H1 (cell line): ENCODE measurements at regions not wholly inside any gene's neighbourhood (a gene's known extent, or its start where the extent isn't known, plus 50 kb on each side); places are given as distances from the start of the nearest gene placed in this dataset.
A peak's percentile ranks its signal among the peaks of the same experiment; 100 is the strongest.

Source experiments
- CTCF ChIA-PET: fragments of 300-600 bp; sonication (Branson Sonifier 250); formaldehyde crosslinking; loops from one replicate; lab custom pipeline; 2021; ENCODE audit not compliant: partially characterized antibody; lab: Charles Lee
- POLR2A ChIA-PET: fragments of 300-600 bp; sonication (Branson Sonifier 250); formaldehyde crosslinking; loops from one replicate; lab custom pipeline; 2021; ENCODE audit warnings: inconsistent platforms; ENCODE audit not compliant: partially characterized antibody; lab: Charles Lee
- DNase-seq, 2 experiments: peaks; one replicate each; pipeline versions ENCODE4 v3.0.0 to v3.0.0-alpha.2; 2010 to 2022; ENCODE audit warnings: low spot score in 2 of 2, low read depth in 1 of 2, mixed read lengths in 1 of 2
- FAIRE-seq: peaks from 2 replicates; lab custom pipeline; 2011; peaks lifted over from hg19 to GRCh38; lab: Jason Lieb, UNC
- H2AFZ ChIP-seq: 2 replicates; pipeline ENCODE4 v1.8.1; 2012; ENCODE audit warnings: low read length, inconsistent platforms
- H2AK5ac ChIP-seq: 2 replicates; pipeline ENCODE4 v1.6.1; 2013; ENCODE audit warnings: low read depth, low read length
- H2BK120ac ChIP-seq: replicated peaks from 2 replicates; pipeline ENCODE3; 2013; ENCODE audit warnings: low read depth, low read length, inconsistent platforms
- H2BK12ac ChIP-seq: 2 replicates; pipeline ENCODE4 v1.6.1; 2013; ENCODE audit warnings: low read depth, low read length
- H2BK15ac ChIP-seq: 2 replicates; pipeline ENCODE4 v1.6.1; 2013; ENCODE audit warnings: low read length
- H2BK20ac ChIP-seq: 2 replicates; pipeline ENCODE4 v1.6.1; 2013; ENCODE audit warnings: low read length
- H2BK5ac ChIP-seq: 2 replicates; pipeline ENCODE4 v1.6.1; 2013; ENCODE audit warnings: low read depth, low read length
- H3K14ac ChIP-seq: 2 replicates; pipeline ENCODE4 v1.6.1; 2013; ENCODE audit warnings: inconsistent platforms; ENCODE audit not compliant: insufficient read length
- H3K18ac ChIP-seq: 2 replicates; pipeline ENCODE4 v1.6.1; 2013; ENCODE audit warnings: low read length; ENCODE audit errors: extremely low read depth
- H3K23ac ChIP-seq: 2 replicates; pipeline ENCODE4 v1.6.1; 2013; ENCODE audit warnings: inconsistent platforms; ENCODE audit not compliant: insufficient read length
- H3K23me2 ChIP-seq: 2 replicates; pipeline ENCODE4 v1.6.1; 2013; ENCODE audit warnings: low read depth, low read length
- H3K27ac ChIP-seq: 2 replicates; pipeline ENCODE4 v1.6.1; 2011; ENCODE audit warnings: low read depth, low read length, inconsistent platforms
- H3K27me3 ChIP-seq, 4 experiments: replicated peaks in 1 of 4; 1 replicate in 1 of 4; 2 replicates in 3 of 4; pipeline versions ENCODE4 v1.6.1 to v1.8.1; 2011 to 2013; ENCODE audit warnings: low read length in 3 of 4, mild to moderate bottlenecking in 3 of 4, inconsistent platforms in 2 of 4, mixed read lengths in 2 of 4, moderate library complexity in 1 of 4; ENCODE audit not compliant: control insufficient read depth in 3 of 4, insufficient read depth in 3 of 4; ENCODE audit errors: extremely low read depth in 1 of 4
- H3K36me3 ChIP-seq, 4 experiments: 2 replicates each; pipeline versions ENCODE4 v1.6.1 to v1.8.1; 2011 to 2013; ENCODE audit warnings: mild to moderate bottlenecking in 4 of 4, low read length in 3 of 4, moderate library complexity in 2 of 4, control low read depth in 1 of 4, inconsistent platforms in 1 of 4; ENCODE audit not compliant: insufficient read depth in 4 of 4, control insufficient read depth in 2 of 4
- H3K4ac ChIP-seq: replicated peaks from 2 replicates; pipeline ENCODE3; 2013; ENCODE audit warnings: low read length, low read depth, mixed read lengths, inconsistent platforms; ENCODE audit not compliant: insufficient read length
- H3K4me1 ChIP-seq, 4 experiments: replicated peaks in 1 of 4; 1 replicate in 1 of 4; 2 replicates in 3 of 4; pipeline versions ENCODE4 v1.6.1 to v1.8.1; 2011 to 2013; ENCODE audit warnings: low read length in 3 of 4, inconsistent platforms in 2 of 4, mixed read lengths in 1 of 4; ENCODE audit not compliant: insufficient read depth in 4 of 4, control insufficient read depth in 3 of 4
- H3K4me2 ChIP-seq, 2 experiments: 2 replicates each; pipeline versions ENCODE4 v1.6.1 to v1.8.1; 2011 to 2013; ENCODE audit warnings: low read depth in 2 of 2, low read length in 2 of 2, control low read depth in 1 of 2, inconsistent platforms in 1 of 2, mild to moderate bottlenecking in 1 of 2; ENCODE audit not compliant: insufficient read depth in 1 of 2
- H3K4me3 ChIP-seq, 4 experiments: fragments of 200-600, 300-600 bp in 1 of 4; sonication (generic), shearing (Covaris generic), sonication (Bioruptor Twin) in 1 of 4; 2 replicates each; pipeline versions ENCODE4 v1.5.1 to v1.8.1; 2011 to 2016; ENCODE audit warnings: low read length in 4 of 4, low read depth in 3 of 4, control low read depth in 2 of 4, inconsistent platforms in 2 of 4, mild to moderate bottlenecking in 2 of 4, mixed read lengths in 1 of 4, moderate library complexity in 1 of 4; ENCODE audit not compliant: insufficient read depth in 2 of 4; ENCODE audit errors: extremely low read depth in 1 of 4
- H3K56ac ChIP-seq: replicated peaks from 2 replicates; pipeline ENCODE3; 2013; ENCODE audit warnings: low read depth, mild to moderate bottlenecking, mixed read lengths, low read length, inconsistent platforms; ENCODE audit not compliant: insufficient read length
- H3K79me1 ChIP-seq: 2 replicates; pipeline ENCODE4 v1.6.1; 2013; ENCODE audit warnings: low read depth, low read length, control low read depth
- H3K79me2 ChIP-seq, 2 experiments: 2 replicates each; pipeline versions ENCODE4 v1.6.1 to v1.8.1; 2012 to 2013; ENCODE audit warnings: low read length in 2 of 2, mild to moderate bottlenecking in 2 of 2, inconsistent platforms in 1 of 2; ENCODE audit not compliant: insufficient read depth in 2 of 2, control insufficient read depth in 1 of 2
- H3K9ac ChIP-seq, 4 experiments: replicated peaks in 1 of 4; 1 replicate in 1 of 4; 2 replicates in 3 of 4; pipeline versions ENCODE4 v1.6.1 to v1.8.1; 2011 to 2013; ENCODE audit warnings: low read depth in 3 of 4, low read length in 3 of 4, control low read depth in 2 of 4, mild to moderate bottlenecking in 2 of 4, moderate library complexity in 2 of 4, inconsistent platforms in 1 of 4; ENCODE audit errors: extremely low read depth in 1 of 4
- H3K9me3 ChIP-seq, 2 experiments: 2 replicates each; pipeline versions ENCODE4 v1.6.1 to v1.8.1; 2012 to 2013; ENCODE audit warnings: mild to moderate bottlenecking in 2 of 2, moderate library complexity in 2 of 2, control low read depth in 1 of 2, inconsistent platforms in 1 of 2, low read depth in 1 of 2, low read length in 1 of 2, mixed read lengths in 1 of 2; ENCODE audit not compliant: insufficient read depth in 2 of 2
- H4K20me1 ChIP-seq, 2 experiments: replicated peaks in 1 of 2; 2 replicates each; pipeline versions ENCODE3 to v1.8.1; 2011 to 2013; ENCODE audit warnings: inconsistent platforms in 2 of 2, low read length in 2 of 2, mild to moderate bottlenecking in 1 of 2; ENCODE audit not compliant: insufficient read depth in 2 of 2, control insufficient read depth in 1 of 2
- H4K5ac ChIP-seq: 2 replicates; pipeline ENCODE4 v1.6.1; 2013; ENCODE audit warnings: low read length, low read depth, mixed read lengths, inconsistent platforms; ENCODE audit not compliant: insufficient read length
- H4K8ac ChIP-seq: 2 replicates; pipeline ENCODE4 v1.8.0; 2013; ENCODE audit warnings: mild to moderate bottlenecking, moderate library complexity, low read length, inconsistent platforms; ENCODE audit not compliant: insufficient read depth; ENCODE audit errors: extremely low read depth
- H4K91ac ChIP-seq: replicated peaks from 2 replicates; pipeline ENCODE3; 2013; ENCODE audit warnings: low read length, mixed read lengths, inconsistent platforms; ENCODE audit not compliant: insufficient read length
- MAFK ChIP-seq: IDR thresholded peaks from 2 replicates; pipeline ENCODE4 v1.6.1; 2012; ENCODE audit warnings: low read depth, mild to moderate bottlenecking, improper control_type of control experiment, low read length
- RAD21 ChIP-seq, 2 experiments: IDR thresholded peaks in 1 of 2; conservative IDR thresholded peaks in 1 of 2; 2 replicates each; pipeline ENCODE4 v1.6.1; 2011; ENCODE audit warnings: low read depth in 2 of 2, low read length in 2 of 2, improper control_type of control experiment in 1 of 2, inconsistent platforms in 1 of 2, mild to moderate bottlenecking in 1 of 2, moderate library complexity in 1 of 2
- SP2 ChIP-seq: IDR thresholded peaks from 2 replicates; pipeline ENCODE4 v1.6.1; 2012; ENCODE audit warnings: mild to moderate bottlenecking, low read length, inconsistent platforms

DNA sequence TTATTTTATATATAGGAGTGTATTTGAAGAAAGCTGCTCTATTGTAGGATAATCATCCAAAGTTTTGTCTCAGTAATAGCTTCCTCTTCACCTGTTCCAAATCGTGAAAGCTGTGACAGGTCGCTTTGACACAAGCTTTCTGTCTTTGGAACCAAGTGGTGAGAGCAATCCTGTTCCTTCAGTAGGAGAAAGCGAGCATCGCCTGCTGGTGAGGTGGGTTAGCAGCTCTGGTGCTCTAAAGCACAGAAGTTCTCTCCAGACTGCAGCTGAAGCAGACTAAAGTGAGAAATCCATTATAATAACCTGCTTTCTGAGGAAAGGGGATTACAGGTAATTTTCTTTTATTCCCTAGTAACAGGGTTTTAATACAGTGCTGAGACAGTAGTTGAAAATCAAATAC lies 803.8 kb downstream of the ADGRL2 start (continued):
- TF ChIP-seq MAFK (no peak), SP2 (no peak)

DNA sequence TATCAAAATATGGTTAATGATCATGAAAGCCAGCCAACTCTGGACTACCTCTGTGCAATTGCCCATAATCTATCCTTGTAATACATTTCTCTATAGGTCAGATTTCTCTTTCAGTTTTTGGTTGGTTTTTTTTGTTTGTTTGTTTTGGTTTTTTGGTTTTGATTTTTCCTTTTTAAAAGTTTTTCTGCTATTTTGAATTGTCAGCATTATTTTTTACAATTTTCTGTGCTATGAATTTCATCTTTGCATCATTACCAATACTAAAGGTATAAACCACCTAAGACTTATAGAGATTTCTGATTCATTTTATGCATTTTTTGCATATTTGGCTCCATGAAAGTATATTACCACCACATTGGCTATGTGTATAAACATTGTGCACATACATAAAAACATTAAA lies 799.6 kb downstream of the ADGRL2 start:
- TF ChIP-seq RAD21 (IDR thresholded peaks at IDR 0.05 in 1 of 2, conservative IDR thresholded peaks at IDR 0.05 in 1 of 2; ENCODE audit: low read depth in 2 of 2, low read length in 2 of 2) (no peak), MAFK (peak; percentile 30; the same call in 1 of the 2 replicates)
- TF ChIP-seq, all 59 proteins: peak for 1
- FAIRE-seq (no peak), DNase-seq (no peak)
- H3K4ac ChIP-seq = no peak overlapping the region
- no peak overlapping the region for H4K8ac ChIP-seq
- H2AFZ ChIP-seq = no peak overlapping the region
- no peaks in the 10 kb centered on the region for H3K79me2 ChIP-seq
- H3K14ac ChIP-seq = no peak overlapping the region
- H2AK5ac ChIP-seq = no peak overlapping the region
- no peaks in the 10 kb centered on the region for H3K36me3 ChIP-seq
- H3K23ac ChIP-seq = no peak overlapping the region
- H2BK12ac ChIP-seq = no peak overlapping the region
- POLR2A ChIA-PET = no interaction called here
- no peaks in the 10 kb centered on the region for H3K79me1 ChIP-seq
- H3K4me3 ChIP-seq = no peak overlapping the region
- H3K4me2 ChIP-seq = no peak overlapping the region
- CTCF ChIA-PET = interaction anchor here (0.6 kb wide), 2 partner anchors 231 to 266 kb away, joined by 3 read pairs; no protein-coding TSS in a partner anchor
- no peak overlapping the region for H2BK5ac ChIP-seq
- no peak overlapping the region for H3K56ac ChIP-seq
- H2BK120ac ChIP-seq = no peak overlapping the region
- H4K91ac ChIP-seq = no peak overlapping the region
- H4K20me1 ChIP-seq = no peaks in the 10 kb centered on the region
- no peaks in the 10 kb centered on the region for H3K27me3 ChIP-seq
- H3K9ac ChIP-seq = no peak overlapping the region
- no peak overlapping the region for H3K27ac ChIP-seq
- no peak overlapping the region for H2BK20ac ChIP-seq
- no peaks in the 10 kb centered on the region for H3K9me3 ChIP-seq
- no peaks in the 10 kb centered on the region for H3K23me2 ChIP-seq
- no peak overlapping the region for H2BK15ac ChIP-seq
- H3K4me1 ChIP-seq = peaks cover 0 to 5% (median 0%) of the 10 kb centered on the region in 4 experiments; a peak in 2 of 7 replicates
- H3K18ac ChIP-seq = no peak overlapping the region
- H4K5ac ChIP-seq = no peak overlapping the region
